H1 (cell line): ENCODE measurements at regions not wholly inside any gene's neighbourhood (a gene's known extent, or its start where the extent isn't known, plus 50 kb on each side); places are given as distances from the start of the nearest gene placed in this dataset.

Experiments
- ATF3 ChIP-seq: IDR thresholded peaks from 2 replicates; pipeline ENCODE4 v1.6.1; 2011; ENCODE audit warnings: low read depth, mild to moderate bottlenecking, low read length; ENCODE audit not compliant: insufficient read depth
- CHD2 ChIP-seq: IDR thresholded peaks from 2 replicates; pipeline ENCODE4 v1.6.1; 2012; ENCODE audit warnings: low read length, improper control_type of control experiment
- CTCF ChIP-seq, 3 experiments: IDR thresholded peaks; 1 replicate in 2 of 3; 2 replicates in 1 of 3; pipeline versions ENCODE4 v1.5.1 to v1.6.1; 2011; ENCODE audit warnings: low read length in 3 of 3, mild to moderate bottlenecking in 3 of 3, inconsistent platforms in 2 of 3, low read depth in 1 of 3, moderate library complexity in 1 of 3; ENCODE audit not compliant: insufficient read depth in 1 of 3; ENCODE audit errors: control extremely low read depth in 1 of 3
- EP300 ChIP-seq, 2 experiments: IDR thresholded peaks; 1 replicate in 1 of 2; 2 replicates in 1 of 2; pipeline ENCODE4 v1.6.1; 2011 to 2012; ENCODE audit warnings: low read depth in 2 of 2, low read length in 2 of 2, mild to moderate bottlenecking in 2 of 2, borderline replicate concordance in 1 of 2, inconsistent platforms in 1 of 2, moderate library complexity in 1 of 2
- MAX ChIP-seq: IDR thresholded peaks from 2 replicates; pipeline ENCODE4 v1.6.1; 2012; ENCODE audit warnings: inconsistent platforms
- SIRT6 ChIP-seq: IDR thresholded peaks from one replicate; pipeline ENCODE4 v1.7.1; 2012; ENCODE audit warnings: low read length, inconsistent platforms
- SP1 ChIP-seq: IDR thresholded peaks from 2 replicates; pipeline ENCODE4 v1.6.1; 2011; ENCODE audit warnings: low read depth, low read length
- SRF ChIP-seq: IDR thresholded peaks from 2 replicates; pipeline ENCODE4 v1.6.1; 2011; ENCODE audit warnings: mild to moderate bottlenecking, low read depth, low read length, moderate library complexity
- TAF7 ChIP-seq: optimal IDR thresholded peaks from 2 replicates; pipeline ENCODE3; 2011; ENCODE audit warnings: low read depth, mild to moderate bottlenecking, inconsistent platforms, low read length, moderate library complexity, borderline replicate concordance

GRCh38 chr13:47835470-47836228 is 165.4 kb downstream of the SUCLA2 start:
- TF ChIP-seq MAX (no peak), CTCF (IDR thresholded peaks at IDR 0.05; ENCODE audit: control extremely low read depth in 1 of 3, insufficient read depth in 1 of 3, low read depth in 1 of 3, low read length in 3 of 3) (no peak), SRF (no peak), TAF7 (no peak), ATF3 (no peak), SP1 (no peak), SIRT6 (no peak), CHD2 (no peak), EP300 (IDR thresholded peaks at IDR 0.05; ENCODE audit: borderline replicate concordance in 1 of 2, low read depth in 2 of 2, low read length in 2 of 2) (no peak)
